Nephron (organoid): ENCODE measurements at regions not wholly inside any gene's neighbourhood (a gene's known extent, or its start where the extent isn't known, plus 50 kb on each side); places are given as distances from the start of the nearest gene placed in this dataset.

Experiments
- H3K27ac Mint-ChIP-seq, 3 experiments: 2 replicates each; pipeline ENCODE4 v1.8.0; 2020; ENCODE audit warnings: mixed read lengths in 3 of 3, mild to moderate bottlenecking in 2 of 3, moderate library complexity in 1 of 3
- H3K27me3 Mint-ChIP-seq: 2 replicates; pipeline ENCODE4 v1.8.0; 2021; ENCODE audit warnings: low read depth, mild to moderate bottlenecking, moderate library complexity, mixed read lengths
- H3K36me3 Mint-ChIP-seq: 2 replicates; pipeline ENCODE4 v1.8.0; 2020; ENCODE audit warnings: low read depth, mixed read lengths
- H3K4me1 Mint-ChIP-seq: 2 replicates; pipeline ENCODE4 v1.8.0; 2020; ENCODE audit warnings: mixed read lengths
- H3K4me3 Mint-ChIP-seq, 3 experiments: 2 replicates each; pipeline ENCODE4 v1.8.0; 2020; ENCODE audit warnings: mild to moderate bottlenecking in 3 of 3, mixed read lengths in 3 of 3, moderate library complexity in 2 of 3
- H3K9me3 Mint-ChIP-seq: 2 replicates; pipeline ENCODE4 v1.8.0; 2020; ENCODE audit warnings: mixed read lengths
- CTCF ChIP-seq, 3 experiments: fragments of 200-600 bp; sonication (generic); IDR thresholded peaks; one replicate each; pipeline ENCODE4 v1.5.0; 2021; ENCODE audit warnings: antibody characterized with exemption in 3 of 3; ENCODE audit not compliant: unreplicated experiment in 3 of 3

DNA sequence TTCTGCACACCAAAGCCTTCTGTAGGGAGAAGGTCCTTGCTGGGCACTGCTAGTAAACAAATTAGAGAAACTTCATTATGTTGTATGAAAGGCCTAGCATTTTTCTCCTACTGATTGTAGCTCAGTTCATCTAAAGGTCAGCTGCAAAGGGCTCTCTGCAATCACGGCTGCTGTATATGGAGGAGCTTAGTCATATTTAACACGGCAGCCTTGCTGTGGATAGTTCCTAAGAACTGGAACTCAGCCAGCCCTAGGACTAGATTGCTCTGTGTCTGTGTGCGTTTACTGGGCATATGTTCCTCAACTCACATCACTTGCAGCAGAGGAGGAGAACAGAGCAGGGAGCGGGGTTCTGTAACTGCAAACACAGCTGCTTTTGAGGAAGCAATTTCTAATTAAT lies 1103.9 kb upstream of the KLHL29 start:
- no peak for TF ChIP-seq CTCF (IDR thresholded peaks at IDR 0.05; ENCODE audit: unreplicated experiment in 3 of 3)
- H3K4me3 Mint-ChIP-seq, result peak overlapping the region in 1 of 3 experiments; percentile 13
- H3K27me3 Mint-ChIP-seq, result peaks cover 3% of the 10 kb centered on the region
- no peaks in the 10 kb centered on the region for H3K36me3 Mint-ChIP-seq
- H3K9me3 Mint-ChIP-seq, result no peaks in the 10 kb centered on the region
- peaks cover 21% of the 10 kb centered on the region for H3K4me1 Mint-ChIP-seq
- H3K27ac Mint-ChIP-seq, result peak overlapping the region; percentile 6 to 87 (median 37)

DNA sequence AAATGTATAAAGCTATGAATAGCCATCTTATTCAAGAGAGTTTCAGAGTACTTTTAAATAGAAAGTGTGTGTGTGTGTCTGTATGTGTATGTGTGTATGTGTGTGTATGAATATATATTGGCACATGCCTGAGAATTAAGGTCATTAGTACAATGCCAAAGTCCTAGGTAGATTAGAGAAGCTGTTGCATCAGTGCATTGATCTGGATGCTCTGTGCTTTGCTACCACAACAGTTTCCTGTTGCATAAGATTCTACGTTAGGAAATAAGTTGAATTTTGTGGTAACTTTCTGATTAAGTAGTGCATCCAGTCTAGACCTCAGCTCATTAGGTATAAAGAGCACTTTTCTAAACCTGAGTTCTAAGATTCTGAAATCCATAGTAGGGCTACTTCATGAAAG lies 1102.8 kb upstream of the KLHL29 start:
- Mint-ChIP-seq H3K4me3 (no peak overlapping the region), H3K27me3 (no peaks in the 10 kb centered on the region), H3K27ac (peak overlapping the region in 1 of 3 experiments; percentile 68), H3K9me3 (no peaks in the 10 kb centered on the region), H3K4me1 (peaks cover 21% of the 10 kb centered on the region), H3K36me3 (no peaks in the 10 kb centered on the region)
- no peak for TF ChIP-seq CTCF (IDR thresholded peaks at IDR 0.05; ENCODE audit: unreplicated experiment in 3 of 3)

DNA sequence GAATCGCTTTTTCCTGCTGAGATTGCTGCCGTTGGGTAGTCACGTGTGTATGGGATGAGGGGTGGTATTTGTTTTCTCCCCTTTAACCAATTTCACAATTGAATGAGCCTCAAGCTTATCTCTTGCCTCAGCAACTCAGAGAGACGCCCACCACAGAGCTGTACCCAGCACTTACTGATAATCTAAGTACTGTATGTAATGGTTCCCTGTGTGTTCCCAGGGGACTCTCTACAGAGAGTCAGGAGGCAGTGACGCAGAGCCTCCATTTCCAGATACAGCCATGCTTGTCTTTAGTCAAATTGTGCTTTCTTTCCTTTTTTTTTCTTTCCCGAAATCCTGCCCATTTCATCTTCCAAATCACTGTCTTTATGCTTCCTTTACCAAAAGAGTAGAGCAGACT lies 1102.1 kb upstream of the KLHL29 start:
- H3K27me3 Mint-ChIP-seq, result no peaks in the 10 kb centered on the region
- H3K4me3 Mint-ChIP-seq, result no peak overlapping the region
- no peaks in the 10 kb centered on the region for H3K9me3 Mint-ChIP-seq
- H3K4me1 Mint-ChIP-seq, result peaks cover 21% of the 10 kb centered on the region
- no peaks in the 10 kb centered on the region for H3K36me3 Mint-ChIP-seq
- TF ChIP-seq CTCF (IDR thresholded peaks at IDR 0.05; ENCODE audit: unreplicated experiment in 3 of 3), result no peak
- no peak overlapping the region for H3K27ac Mint-ChIP-seq

DNA sequence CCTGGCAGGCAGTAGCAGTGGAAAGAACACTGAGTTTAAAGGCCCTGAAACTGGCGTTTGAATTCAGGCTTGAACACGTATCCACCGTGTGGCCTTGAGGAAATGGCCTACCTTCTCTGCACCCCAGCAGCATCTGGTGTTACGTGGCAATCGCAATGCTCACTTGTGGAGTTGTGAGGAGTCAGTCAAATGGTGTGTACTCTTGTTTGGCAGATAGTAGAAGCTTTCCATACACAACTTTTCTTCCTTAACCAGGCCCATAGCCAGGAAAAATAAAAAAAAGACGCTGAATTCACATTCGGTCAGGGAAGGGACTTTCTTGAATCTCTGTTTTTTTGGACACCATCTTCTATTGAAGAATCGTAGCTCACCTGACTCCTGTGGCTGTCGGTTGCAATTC lies 1101.5 kb upstream of the KLHL29 start:
- Mint-ChIP-seq H3K4me1 (peaks cover 21% of the 10 kb centered on the region), H3K36me3 (no peaks in the 10 kb centered on the region), H3K9me3 (no peaks in the 10 kb centered on the region), H3K27ac (no peak overlapping the region), H3K4me3 (no peak overlapping the region), H3K27me3 (no peaks in the 10 kb centered on the region)
- no peak for TF ChIP-seq CTCF (IDR thresholded peaks at IDR 0.05; ENCODE audit: unreplicated experiment in 3 of 3)

GRCh38 chr2:22290302-22290701 lies 1094.7 kb upstream of the KLHL29 start:
- Mint-ChIP-seq H3K36me3 (no peaks in the 10 kb centered on the region), H3K27me3 (no peaks in the 10 kb centered on the region), H3K4me1 (no peaks in the 10 kb centered on the region), H3K4me3 (no peak overlapping the region), H3K9me3 (no peaks in the 10 kb centered on the region), H3K27ac (no peak overlapping the region)
- TF ChIP-seq CTCF (IDR thresholded peaks at IDR 0.05; ENCODE audit: unreplicated experiment in 3 of 3), result no peak

GRCh38 chr2:22290909-22291473 lies 1094.0 kb upstream of the KLHL29 start:
- H3K27ac Mint-ChIP-seq, result no peak overlapping the region
- no peak overlapping the region for H3K4me3 Mint-ChIP-seq
- H3K36me3 Mint-ChIP-seq, result no peaks in the 10 kb centered on the region
- no peak for TF ChIP-seq CTCF (IDR thresholded peaks at IDR 0.05; ENCODE audit: unreplicated experiment in 3 of 3)
- no peaks in the 10 kb centered on the region for H3K27me3 Mint-ChIP-seq
- no peaks in the 10 kb centered on the region for H3K9me3 Mint-ChIP-seq
- H3K4me1 Mint-ChIP-seq, result no peaks in the 10 kb centered on the region
